Activated CD8-positive, alpha-beta T cell treated with anti-CD3 and anti-CD28 coated beads, Interleukin-2, amount 10 ng/mL, durations not matched to agents 7 days and 5 days (primary cell): ENCODE measurements at regions not wholly inside any gene's neighbourhood (a gene's known extent, or its start where the extent isn't known, plus 50 kb on each side); places are given as distances from the start of the nearest gene placed in this dataset.

Source experiments
- ATAC-seq: fragments of 150-1000 bp; cut with Tn5 transposase; one replicate; pipeline ENCODE4 v1.10.0; 2021; ENCODE audit warnings: moderate library complexity
- CTCF ChIA-PET: fragments of 350-600 bp; sonication (Branson Sonifier 250); formaldehyde crosslinking; loops from one replicate; lab custom pipeline; 2021; ENCODE audit warnings: antibody characterized with exemption; lab: Charles Lee
- POLR2A ChIA-PET: fragments of 350-600 bp; sonication (Branson Sonifier 250); formaldehyde crosslinking; loops from one replicate; lab custom pipeline; 2021; ENCODE audit warnings: antibody characterized with exemption; lab: Charles Lee
- DNase-seq: peaks from one replicate; pipeline ENCODE4 v3.0.0-alpha.2; 2020
- H3K27ac Mint-ChIP-seq: one replicate; pipeline ENCODE4 v1.8.0; 2021; ENCODE audit warnings: mild to moderate bottlenecking, mixed read lengths
- H3K27me3 Mint-ChIP-seq: one replicate; pipeline ENCODE4 v1.8.0; 2021; ENCODE audit warnings: low read depth, mixed read lengths
- H3K36me3 Mint-ChIP-seq: one replicate; pipeline ENCODE4 v1.8.0; 2021; ENCODE audit warnings: low read depth, mixed read lengths
- H3K4me1 Mint-ChIP-seq: one replicate; pipeline ENCODE4 v1.8.0; 2021; ENCODE audit warnings: low read depth, mixed read lengths
- H3K4me3 Mint-ChIP-seq: one replicate; pipeline ENCODE4 v1.8.0; 2021; ENCODE audit warnings: mild to moderate bottlenecking, mixed read lengths
- H3K9me3 Mint-ChIP-seq: one replicate; pipeline ENCODE4 v1.8.0; 2022; ENCODE audit warnings: mixed read lengths; ENCODE audit not compliant: insufficient read depth

- H3K36me3 Mint-ChIP-seq = no peaks in the 10 kb centered on the region
- H3K4me1 Mint-ChIP-seq = no peaks in the 10 kb centered on the region
- H3K27ac Mint-ChIP-seq = no peak overlapping the region
- DNase-seq = no peak
- no peak for ATAC-seq
- H3K4me3 Mint-ChIP-seq = no peak overlapping the region
- no peaks in the 10 kb centered on the region for H3K27me3 Mint-ChIP-seq
- ChIA-PET POLR2A (no interaction called here), CTCF (no interaction called here)
- H3K9me3 Mint-ChIP-seq = no peaks in the 10 kb centered on the region
Measured at GRCh38 chr5:2903451-2904395, 152.2 kb upstream of the IRX2 start.

- Mint-ChIP-seq H3K36me3 (no peaks in the 10 kb centered on the region), H3K27ac (no peak overlapping the region), H3K9me3 (no peaks in the 10 kb centered on the region), H3K27me3 (no peaks in the 10 kb centered on the region), H3K4me1 (no peaks in the 10 kb centered on the region), H3K4me3 (no peak overlapping the region)
- ATAC-seq (no peak), DNase-seq (no peak)
- CTCF ChIA-PET = no interaction called here
- POLR2A ChIA-PET = no interaction called here
Measured at GRCh38 chr5:2902742-2903297, 151.3 kb upstream of the IRX2 start.

- CTCF ChIA-PET = no interaction called here
- ATAC-seq (no peak), DNase-seq (no peak)
- Mint-ChIP-seq H3K36me3 (no peaks in the 10 kb centered on the region), H3K4me1 (no peaks in the 10 kb centered on the region), H3K9me3 (no peaks in the 10 kb centered on the region), H3K27me3 (no peaks in the 10 kb centered on the region), H3K27ac (no peak overlapping the region), H3K4me3 (no peak overlapping the region)
- POLR2A ChIA-PET = no interaction called here
Measured at GRCh38 chr5:2902186-2902585, 150.7 kb upstream of the IRX2 start.

- Mint-ChIP-seq H3K4me1 (no peaks in the 10 kb centered on the region), H3K9me3 (no peaks in the 10 kb centered on the region), H3K36me3 (no peaks in the 10 kb centered on the region), H3K4me3 (no peak overlapping the region), H3K27ac (no peak overlapping the region), H3K27me3 (no peaks in the 10 kb centered on the region)
- DNase-seq (no peak), ATAC-seq (no peak)
- CTCF ChIA-PET = no interaction called here
- POLR2A ChIA-PET = no interaction called here
Measured at GRCh38 chr5:2901511-2901910, 150.0 kb upstream of the IRX2 start.

GRCh38 chr5:2901096-2901495, 149.6 kb upstream of the IRX2 start:
- CTCF ChIA-PET = no interaction called here
- Mint-ChIP-seq H3K4me1 (no peaks in the 10 kb centered on the region), H3K9me3 (no peaks in the 10 kb centered on the region), H3K27ac (no peak overlapping the region), H3K36me3 (no peaks in the 10 kb centered on the region), H3K27me3 (no peaks in the 10 kb centered on the region), H3K4me3 (no peak overlapping the region)
- ATAC-seq (no peak), DNase-seq (no peak)
- POLR2A ChIA-PET = no interaction called here

- ChIA-PET POLR2A (no interaction called here), CTCF (no interaction called here)
- Mint-ChIP-seq H3K36me3 (no peaks in the 10 kb centered on the region), H3K4me3 (no peak overlapping the region), H3K4me1 (no peaks in the 10 kb centered on the region), H3K27ac (no peak overlapping the region), H3K27me3 (no peaks in the 10 kb centered on the region), H3K9me3 (no peaks in the 10 kb centered on the region)
- ATAC-seq (no peak), DNase-seq (no peak)
Measured at GRCh38 chr5:2900360-2900759, 148.9 kb upstream of the IRX2 start.

GRCh38 chr5:2899311-2899710, 147.8 kb upstream of the IRX2 start:
- no peaks in the 10 kb centered on the region for H3K36me3 Mint-ChIP-seq
- DNase-seq (no peak), ATAC-seq (no peak)
- POLR2A ChIA-PET = no interaction called here
- no peaks in the 10 kb centered on the region for H3K9me3 Mint-ChIP-seq
- H3K27me3 Mint-ChIP-seq = no peaks in the 10 kb centered on the region
- H3K4me3 Mint-ChIP-seq = no peak overlapping the region
- H3K4me1 Mint-ChIP-seq = no peaks in the 10 kb centered on the region
- CTCF ChIA-PET = no interaction called here
- no peak overlapping the region for H3K27ac Mint-ChIP-seq

- no peaks in the 10 kb centered on the region for H3K4me1 Mint-ChIP-seq
- H3K36me3 Mint-ChIP-seq = no peaks in the 10 kb centered on the region
Measured at GRCh38 chr5:2898661-2899060, 147.2 kb upstream of the IRX2 start.

GRCh38 chr5:2897276-2897961, 145.9 kb upstream of the IRX2 start:
- ATAC-seq (no peak), DNase-seq (no peak)
- H3K36me3 Mint-ChIP-seq = no peaks in the 10 kb centered on the region
- H3K9me3 Mint-ChIP-seq = no peaks in the 10 kb centered on the region
- no peak overlapping the region for H3K4me3 Mint-ChIP-seq
- no peak overlapping the region for H3K27ac Mint-ChIP-seq
- CTCF ChIA-PET = no interaction called here
- POLR2A ChIA-PET = no interaction called here
- no peaks in the 10 kb centered on the region for H3K4me1 Mint-ChIP-seq
- H3K27me3 Mint-ChIP-seq = no peaks in the 10 kb centered on the region

More at GRCh38 chr5:2898661-2899060, 147.2 kb upstream of the IRX2 start:
- DNase-seq (no peak), ATAC-seq (no peak)
- no peak overlapping the region for H3K27ac Mint-ChIP-seq
- H3K27me3 Mint-ChIP-seq = no peaks in the 10 kb centered on the region
- POLR2A ChIA-PET = no interaction called here
- H3K9me3 Mint-ChIP-seq = no peaks in the 10 kb centered on the region
- CTCF ChIA-PET = no interaction called here
- H3K4me3 Mint-ChIP-seq = no peak overlapping the region

- Mint-ChIP-seq H3K27me3 (no peaks in the 10 kb centered on the region), H3K4me1 (no peaks in the 10 kb centered on the region), H3K4me3 (no peak overlapping the region), H3K9me3 (no peaks in the 10 kb centered on the region), H3K27ac (no peak overlapping the region), H3K36me3 (no peaks in the 10 kb centered on the region)
- no peak for ATAC-seq
- ChIA-PET CTCF (no interaction called here), POLR2A (no interaction called here)
- no peak for DNase-seq
Measured at GRCh38 chr5:2896371-2897275, 145.1 kb upstream of the IRX2 start.

- Mint-ChIP-seq H3K4me3 (no peak overlapping the region), H3K9me3 (no peaks in the 10 kb centered on the region), H3K36me3 (no peaks in the 10 kb centered on the region), H3K4me1 (no peaks in the 10 kb centered on the region), H3K27ac (no peak overlapping the region), H3K27me3 (no peaks in the 10 kb centered on the region)
- POLR2A ChIA-PET = no interaction called here
- CTCF ChIA-PET = no interaction called here
- DNase-seq (no peak), ATAC-seq (no peak)
Measured at GRCh38 chr5:2895876-2896275, 144.4 kb upstream of the IRX2 start.
